CD4-positive, alpha-beta T cell (primary cell): ENCODE measurements at regions not wholly inside any gene's neighbourhood (a gene's known extent, or its start where the extent isn't known, plus 50 kb on each side); places are given as distances from the start of the nearest gene placed in this dataset.

Experiments used
- ATAC-seq: fragments of 200-7000 bp; cut with Tn5 transposase; one replicate; pipeline ENCODE4 v1.10.0; 2022; ENCODE audit warnings: mild to moderate bottlenecking; ENCODE audit not compliant: poor library complexity
- CTCF ChIA-PET: fragments of 350-600 bp; sonication (Branson Sonifier 250); formaldehyde crosslinking; loops from one replicate; lab custom pipeline; 2021; ENCODE audit warnings: antibody characterized with exemption, inconsistent platforms; lab: Charles Lee
- POLR2A ChIA-PET: fragments of 350-600 bp; sonication (Branson Sonifier 250); formaldehyde crosslinking; loops from one replicate; lab custom pipeline; 2021; ENCODE audit warnings: antibody characterized with exemption, inconsistent platforms; lab: Charles Lee
- DNase-seq, 14 experiments: peaks; one replicate each; pipeline ENCODE4 v3.0.0-alpha.2; 2013 to 2020; ENCODE audit warnings: mixed read lengths in 2 of 14
- H3K27ac ChIP-seq, 2 donors: one replicate each; pipeline versions ENCODE4 v1.5.1 to v1.7.0; 2013; ENCODE audit warnings: low read length in 2 of 2, low read depth in 1 of 2, mild to moderate bottlenecking in 1 of 2
- H3K27me3 ChIP-seq, 2 experiments: 1 replicate in 1 of 2; 2 replicates in 1 of 2; pipeline versions ENCODE4 v1.6.1 to v1.7.0; 2013; ENCODE audit warnings: low read length in 2 of 2, control low read depth in 1 of 2, mild to moderate bottlenecking in 1 of 2, moderate library complexity in 1 of 2; ENCODE audit not compliant: insufficient read depth in 2 of 2, control insufficient read depth in 1 of 2
- H3K36me3 ChIP-seq: one replicate; pipeline ENCODE4 v1.6.1; 2013; ENCODE audit warnings: low read length, control low read depth; ENCODE audit not compliant: insufficient read depth
- H3K4me1 ChIP-seq: one replicate; pipeline ENCODE4 v1.6.1; 2013; ENCODE audit warnings: low read length, control low read depth; ENCODE audit not compliant: insufficient read depth
- H3K4me3 ChIP-seq: one replicate; pipeline ENCODE4 v1.5.1; 2013; ENCODE audit warnings: mild to moderate bottlenecking, low read length, moderate library complexity
- H3K9me3 ChIP-seq, 2 experiments: 1 replicate in 1 of 2; 2 replicates in 1 of 2; pipeline versions ENCODE4 v1.6.1 to v1.7.0; 2013; ENCODE audit warnings: low read length in 2 of 2, mild to moderate bottlenecking in 2 of 2, control low read depth in 1 of 2, moderate library complexity in 1 of 2; ENCODE audit not compliant: control insufficient read depth in 1 of 2, insufficient read depth in 1 of 2
- H3K27ac Mint-ChIP-seq: one replicate; pipeline ENCODE4 v1.8.0; 2020; ENCODE audit warnings: mixed read lengths
- H3K27me3 Mint-ChIP-seq: one replicate; pipeline ENCODE4 v1.8.0; 2021; ENCODE audit warnings: mixed read lengths
- H3K36me3 Mint-ChIP-seq: one replicate; pipeline ENCODE4 v1.8.0; 2021; ENCODE audit warnings: low read depth, mixed read lengths
- H3K4me1 Mint-ChIP-seq: one replicate; pipeline ENCODE4 v1.8.0; 2021; ENCODE audit warnings: low read depth, mixed read lengths
- H3K4me3 Mint-ChIP-seq: one replicate; pipeline ENCODE4 v1.8.0; 2020; ENCODE audit warnings: mild to moderate bottlenecking, mixed read lengths
- H3K9me3 Mint-ChIP-seq: one replicate; pipeline ENCODE4 v1.8.0; 2020; ENCODE audit warnings: mixed read lengths
- CTCF ChIP-seq: fragments of 200-600 bp; IDR thresholded peaks from one replicate; pipeline ENCODE4 v1.8.0; 2022; ENCODE audit warnings: antibody characterized with exemption, mild to moderate bottlenecking
- intact Hi-C, 2 experiments: fragments of 100-400 bp; cut with DNase I in 1 of 2; cut with micrococcal nuclease in 1 of 2; formaldehyde crosslinking; loops; one replicate each; pipeline versions ENCODE4 v1.15.1 to v1.9.0; 2023 to 2025; cut with DNase I, micrococcal nuclease

GRCh38 chr21:16404776-16405175 is 675.0 kb downstream of the USP25 start:
- ChIA-PET POLR2A (no interaction called here), CTCF (interaction anchor here (0.6 kb wide), 1 partner anchor 185 kb away, joined by 4 read pairs; no protein-coding TSS in a partner anchor)
- TF ChIP-seq CTCF = no peak
- DNase-seq (no peak), ATAC-seq (no peak)
- H3K4me3 Mint-ChIP-seq = no peak overlapping the region
- intact Hi-C loops = loop anchor here in 1 of 2 experiments (10.0 kb wide), 1 partner anchor 60 kb away; no protein-coding TSS in a partner anchor
- peaks cover 6% of the 10 kb centered on the region for H3K9me3 Mint-ChIP-seq
- no peaks in the 10 kb centered on the region for H3K27me3 Mint-ChIP-seq
- peaks cover 0 to 10% of the 10 kb centered on the region in 2 experiments for H3K9me3 ChIP-seq
- no peaks in the 10 kb centered on the region for H3K4me1 ChIP-seq
- no peak overlapping the region for H3K27ac Mint-ChIP-seq
- no peak overlapping the region for H3K4me3 ChIP-seq
- no peaks in the 10 kb centered on the region for H3K27me3 ChIP-seq
- H3K36me3 ChIP-seq = no peaks in the 10 kb centered on the region
- H3K27ac ChIP-seq = no peak overlapping the region
- H3K36me3 Mint-ChIP-seq = peaks cover 2% of the 10 kb centered on the region
- H3K4me1 Mint-ChIP-seq = no peaks in the 10 kb centered on the region

- Histone ChIP-seq H3K4me3 (no peak overlapping the region), H3K9me3 (no peaks in the 10 kb centered on the region), H3K36me3 (no peaks in the 10 kb centered on the region), H3K4me1 (no peaks in the 10 kb centered on the region), H3K27me3 (no peaks in the 10 kb centered on the region), H3K27ac (no peak overlapping the region)
- peaks cover 3% of the 10 kb centered on the region for H3K9me3 Mint-ChIP-seq
- DNase-seq = no peak
- ChIA-PET CTCF (no interaction called here), POLR2A (no interaction called here)
- TF ChIP-seq CTCF = no peak
- H3K27me3 Mint-ChIP-seq = no peaks in the 10 kb centered on the region
- ATAC-seq = no peak
- no peak overlapping the region for H3K4me3 Mint-ChIP-seq
- H3K4me1 Mint-ChIP-seq = no peaks in the 10 kb centered on the region
- no peaks in the 10 kb centered on the region for H3K36me3 Mint-ChIP-seq
- intact Hi-C loops = loop anchor here in 1 of 2 experiments (10.0 kb wide), 1 partner anchor 62 kb away; no protein-coding TSS in a partner anchor
- no peak overlapping the region for H3K27ac Mint-ChIP-seq
Observed at GRCh38 chr21:16406355-16406754, 676.6 kb downstream of the USP25 start.

- DNase-seq = no peak
- no peaks in the 10 kb centered on the region for H3K4me1 Mint-ChIP-seq
- no peak overlapping the region for H3K4me3 Mint-ChIP-seq
- H3K27me3 Mint-ChIP-seq = no peaks in the 10 kb centered on the region
- no peak for ATAC-seq
- peak; percentile 34 for TF ChIP-seq CTCF
- ChIA-PET CTCF (no interaction called here), POLR2A (no interaction called here)
- no peaks in the 10 kb centered on the region for H3K27me3 ChIP-seq
- H3K9me3 ChIP-seq = no peaks in the 10 kb centered on the region
- intact Hi-C loops = loop anchor here in 1 of 2 experiments (10.0 kb wide), 1 partner anchor 63 kb away; no protein-coding TSS in a partner anchor
- no peak overlapping the region for H3K27ac Mint-ChIP-seq
- no peak overlapping the region for H3K4me3 ChIP-seq
- H3K36me3 Mint-ChIP-seq = no peaks in the 10 kb centered on the region
- H3K36me3 ChIP-seq = no peaks in the 10 kb centered on the region
- peaks cover 3% of the 10 kb centered on the region for H3K9me3 Mint-ChIP-seq
- no peaks in the 10 kb centered on the region for H3K4me1 ChIP-seq
- H3K27ac ChIP-seq = no peak overlapping the region
Observed at GRCh38 chr21:16407403-16408240, 677.8 kb downstream of the USP25 start.
